H1 (cell line): ENCODE measurements at regions not wholly inside any gene's neighbourhood (a gene's known extent, or its start where the extent isn't known, plus 50 kb on each side); places are given as distances from the start of the nearest gene placed in this dataset.

Source experiments
- CTCF ChIA-PET: fragments of 300-600 bp; sonication (Branson Sonifier 250); formaldehyde crosslinking; loops from one replicate; lab custom pipeline; 2021; ENCODE audit not compliant: partially characterized antibody; lab: Charles Lee
- POLR2A ChIA-PET: fragments of 300-600 bp; sonication (Branson Sonifier 250); formaldehyde crosslinking; loops from one replicate; lab custom pipeline; 2021; ENCODE audit warnings: inconsistent platforms; ENCODE audit not compliant: partially characterized antibody; lab: Charles Lee
- DNase-seq, 2 experiments: peaks; one replicate each; pipeline versions ENCODE4 v3.0.0 to v3.0.0-alpha.2; 2010 to 2022; ENCODE audit warnings: low spot score in 2 of 2, low read depth in 1 of 2, mixed read lengths in 1 of 2
- FAIRE-seq: peaks from 2 replicates; lab custom pipeline; 2011; peaks lifted over from hg19 to GRCh38; lab: Jason Lieb, UNC
- H2AFZ ChIP-seq: 2 replicates; pipeline ENCODE4 v1.8.1; 2012; ENCODE audit warnings: low read length, inconsistent platforms
- H2AK5ac ChIP-seq: 2 replicates; pipeline ENCODE4 v1.6.1; 2013; ENCODE audit warnings: low read depth, low read length
- H2BK120ac ChIP-seq: replicated peaks from 2 replicates; pipeline ENCODE3; 2013; ENCODE audit warnings: low read depth, low read length, inconsistent platforms
- H2BK12ac ChIP-seq: 2 replicates; pipeline ENCODE4 v1.6.1; 2013; ENCODE audit warnings: low read depth, low read length
- H2BK15ac ChIP-seq: 2 replicates; pipeline ENCODE4 v1.6.1; 2013; ENCODE audit warnings: low read length
- H2BK20ac ChIP-seq: 2 replicates; pipeline ENCODE4 v1.6.1; 2013; ENCODE audit warnings: low read length
- H2BK5ac ChIP-seq: 2 replicates; pipeline ENCODE4 v1.6.1; 2013; ENCODE audit warnings: low read depth, low read length
- H3K14ac ChIP-seq: 2 replicates; pipeline ENCODE4 v1.6.1; 2013; ENCODE audit warnings: inconsistent platforms; ENCODE audit not compliant: insufficient read length
- H3K18ac ChIP-seq: 2 replicates; pipeline ENCODE4 v1.6.1; 2013; ENCODE audit warnings: low read length; ENCODE audit errors: extremely low read depth
- H3K23ac ChIP-seq: 2 replicates; pipeline ENCODE4 v1.6.1; 2013; ENCODE audit warnings: inconsistent platforms; ENCODE audit not compliant: insufficient read length
- H3K23me2 ChIP-seq: 2 replicates; pipeline ENCODE4 v1.6.1; 2013; ENCODE audit warnings: low read depth, low read length
- H3K27ac ChIP-seq: 2 replicates; pipeline ENCODE4 v1.6.1; 2011; ENCODE audit warnings: low read depth, low read length, inconsistent platforms
- H3K27me3 ChIP-seq, 4 experiments: replicated peaks in 1 of 4; 1 replicate in 1 of 4; 2 replicates in 3 of 4; pipeline versions ENCODE4 v1.6.1 to v1.8.1; 2011 to 2013; ENCODE audit warnings: low read length in 3 of 4, mild to moderate bottlenecking in 3 of 4, inconsistent platforms in 2 of 4, mixed read lengths in 2 of 4, moderate library complexity in 1 of 4; ENCODE audit not compliant: control insufficient read depth in 3 of 4, insufficient read depth in 3 of 4; ENCODE audit errors: extremely low read depth in 1 of 4
- H3K36me3 ChIP-seq, 4 experiments: 2 replicates each; pipeline versions ENCODE4 v1.6.1 to v1.8.1; 2011 to 2013; ENCODE audit warnings: mild to moderate bottlenecking in 4 of 4, low read length in 3 of 4, moderate library complexity in 2 of 4, control low read depth in 1 of 4, inconsistent platforms in 1 of 4; ENCODE audit not compliant: insufficient read depth in 4 of 4, control insufficient read depth in 2 of 4
- H3K4ac ChIP-seq: replicated peaks from 2 replicates; pipeline ENCODE3; 2013; ENCODE audit warnings: low read length, low read depth, mixed read lengths, inconsistent platforms; ENCODE audit not compliant: insufficient read length
- H3K4me1 ChIP-seq, 4 experiments: replicated peaks in 1 of 4; 1 replicate in 1 of 4; 2 replicates in 3 of 4; pipeline versions ENCODE4 v1.6.1 to v1.8.1; 2011 to 2013; ENCODE audit warnings: low read length in 3 of 4, inconsistent platforms in 2 of 4, mixed read lengths in 1 of 4; ENCODE audit not compliant: insufficient read depth in 4 of 4, control insufficient read depth in 3 of 4
- H3K4me2 ChIP-seq, 2 experiments: 2 replicates each; pipeline versions ENCODE4 v1.6.1 to v1.8.1; 2011 to 2013; ENCODE audit warnings: low read depth in 2 of 2, low read length in 2 of 2, control low read depth in 1 of 2, inconsistent platforms in 1 of 2, mild to moderate bottlenecking in 1 of 2; ENCODE audit not compliant: insufficient read depth in 1 of 2
- H3K4me3 ChIP-seq, 4 experiments: fragments of 200-600, 300-600 bp in 1 of 4; sonication (generic), shearing (Covaris generic), sonication (Bioruptor Twin) in 1 of 4; 2 replicates each; pipeline versions ENCODE4 v1.5.1 to v1.8.1; 2011 to 2016; ENCODE audit warnings: low read length in 4 of 4, low read depth in 3 of 4, control low read depth in 2 of 4, inconsistent platforms in 2 of 4, mild to moderate bottlenecking in 2 of 4, mixed read lengths in 1 of 4, moderate library complexity in 1 of 4; ENCODE audit not compliant: insufficient read depth in 2 of 4; ENCODE audit errors: extremely low read depth in 1 of 4
- H3K56ac ChIP-seq: replicated peaks from 2 replicates; pipeline ENCODE3; 2013; ENCODE audit warnings: low read depth, mild to moderate bottlenecking, mixed read lengths, low read length, inconsistent platforms; ENCODE audit not compliant: insufficient read length
- H3K79me1 ChIP-seq: 2 replicates; pipeline ENCODE4 v1.6.1; 2013; ENCODE audit warnings: low read depth, low read length, control low read depth
- H3K79me2 ChIP-seq, 2 experiments: 2 replicates each; pipeline versions ENCODE4 v1.6.1 to v1.8.1; 2012 to 2013; ENCODE audit warnings: low read length in 2 of 2, mild to moderate bottlenecking in 2 of 2, inconsistent platforms in 1 of 2; ENCODE audit not compliant: insufficient read depth in 2 of 2, control insufficient read depth in 1 of 2
- H3K9ac ChIP-seq, 4 experiments: replicated peaks in 1 of 4; 1 replicate in 1 of 4; 2 replicates in 3 of 4; pipeline versions ENCODE4 v1.6.1 to v1.8.1; 2011 to 2013; ENCODE audit warnings: low read depth in 3 of 4, low read length in 3 of 4, control low read depth in 2 of 4, mild to moderate bottlenecking in 2 of 4, moderate library complexity in 2 of 4, inconsistent platforms in 1 of 4; ENCODE audit errors: extremely low read depth in 1 of 4
- H3K9me3 ChIP-seq, 2 experiments: 2 replicates each; pipeline versions ENCODE4 v1.6.1 to v1.8.1; 2012 to 2013; ENCODE audit warnings: mild to moderate bottlenecking in 2 of 2, moderate library complexity in 2 of 2, control low read depth in 1 of 2, inconsistent platforms in 1 of 2, low read depth in 1 of 2, low read length in 1 of 2, mixed read lengths in 1 of 2; ENCODE audit not compliant: insufficient read depth in 2 of 2
- H4K20me1 ChIP-seq, 2 experiments: replicated peaks in 1 of 2; 2 replicates each; pipeline versions ENCODE3 to v1.8.1; 2011 to 2013; ENCODE audit warnings: inconsistent platforms in 2 of 2, low read length in 2 of 2, mild to moderate bottlenecking in 1 of 2; ENCODE audit not compliant: insufficient read depth in 2 of 2, control insufficient read depth in 1 of 2
- H4K5ac ChIP-seq: 2 replicates; pipeline ENCODE4 v1.6.1; 2013; ENCODE audit warnings: low read length, low read depth, mixed read lengths, inconsistent platforms; ENCODE audit not compliant: insufficient read length
- H4K8ac ChIP-seq: 2 replicates; pipeline ENCODE4 v1.8.0; 2013; ENCODE audit warnings: mild to moderate bottlenecking, moderate library complexity, low read length, inconsistent platforms; ENCODE audit not compliant: insufficient read depth; ENCODE audit errors: extremely low read depth
- H4K91ac ChIP-seq: replicated peaks from 2 replicates; pipeline ENCODE3; 2013; ENCODE audit warnings: low read length, mixed read lengths, inconsistent platforms; ENCODE audit not compliant: insufficient read length
- ATF3 ChIP-seq: IDR thresholded peaks from 2 replicates; pipeline ENCODE4 v1.6.1; 2011; ENCODE audit warnings: low read depth, mild to moderate bottlenecking, low read length; ENCODE audit not compliant: insufficient read depth
- CTCF ChIP-seq, 3 experiments: IDR thresholded peaks; 1 replicate in 2 of 3; 2 replicates in 1 of 3; pipeline versions ENCODE4 v1.5.1 to v1.6.1; 2011; ENCODE audit warnings: low read length in 3 of 3, mild to moderate bottlenecking in 3 of 3, inconsistent platforms in 2 of 3, low read depth in 1 of 3, moderate library complexity in 1 of 3; ENCODE audit not compliant: insufficient read depth in 1 of 3; ENCODE audit errors: control extremely low read depth in 1 of 3
- FOSL1 ChIP-seq: IDR thresholded peaks from 2 replicates; pipeline ENCODE4 v1.6.1; 2011; ENCODE audit warnings: mild to moderate bottlenecking, low read depth, low read length, moderate library complexity; ENCODE audit not compliant: insufficient read depth
- KDM4A ChIP-seq: IDR thresholded peaks from one replicate; pipeline ENCODE4 v1.7.1; 2012; ENCODE audit warnings: low read depth, mild to moderate bottlenecking, moderate library complexity, low read length, inconsistent platforms; ENCODE audit not compliant: severe bottlenecking
- KDM5A ChIP-seq: fragments of 200-600 bp; IDR thresholded peaks from 2 replicates; pipeline ENCODE4 v1.7.1; 2012; ENCODE audit warnings: mild to moderate bottlenecking, low read length, inconsistent platforms, mixed read lengths
- PHF8 ChIP-seq: fragments of 200-600 bp; sonication (generic); conservative IDR thresholded peaks from 2 replicates; pipeline ENCODE4 v1.7.1; 2012; ENCODE audit warnings: low read depth, mild to moderate bottlenecking, inconsistent platforms, low read length, moderate library complexity
- POLR2AphosphoS5 ChIP-seq: IDR thresholded peaks from 2 replicates; pipeline ENCODE4 v1.6.1; 2011; ENCODE audit warnings: low read depth, low read length
- RFX5 ChIP-seq: IDR thresholded peaks from 2 replicates; pipeline ENCODE4 v1.6.1; 2011; ENCODE audit warnings: low read depth, low read length, improper control_type of control experiment, borderline replicate concordance
- RNF2 ChIP-seq: fragments of 200-900, 300-1000 bp; sonication (generic); IDR thresholded peaks from 2 replicates; pipeline ENCODE4 v1.7.1; 2016; ENCODE audit warnings: borderline replicate concordance, low read depth, mild to moderate bottlenecking, antibody characterized with exemption, low read length; ENCODE audit not compliant: poor library complexity, severe bottlenecking; ENCODE audit errors: missing control alignments
- SIN3A ChIP-seq, 2 experiments: IDR thresholded peaks in 1 of 2; conservative IDR thresholded peaks in 1 of 2; 2 replicates each; pipeline ENCODE4 v1.6.1; 2011 to 2012; ENCODE audit warnings: low read length in 2 of 2, improper control_type of control experiment in 1 of 2, low read depth in 1 of 2, mild to moderate bottlenecking in 1 of 2
- TCF12 ChIP-seq: IDR thresholded peaks from 2 replicates; pipeline ENCODE4 v1.6.1; 2011; ENCODE audit warnings: low read depth, mild to moderate bottlenecking, low read length
- WGBS, 2 experiments: shearing (Covaris generic) in 1 of 2; methylation state at CpG; one replicate each; pipeline versions ENCODE4 v1.1.6 to v1.1.7; 2013 to 2015; ENCODE audit warnings: low lambda C conversion rate in 2 of 2, mixed read lengths in 2 of 2, inconsistent platforms in 1 of 2, low coverage in 1 of 2, missing lambda C conversion rate in 1 of 2; ENCODE audit not compliant: insufficient replicate concordance in 2 of 2, insufficient coverage in 1 of 2, insufficient read length in 1 of 2; ENCODE audit errors: extremely low coverage in 1 of 2, missing lambda C conversion rate in 1 of 2; 5-methylcytosine and 5-hydroxymethylcytosine counted together

- Histone ChIP-seq H2BK15ac (no peak overlapping the region), H3K23me2 (peaks cover 2% of the 10 kb centered on the region; the same call in 1 of the 2 replicates), H3K18ac (no peak overlapping the region), H3K36me3 (no peaks in the 10 kb centered on the region), H2BK12ac (no peak overlapping the region), H2AK5ac (no peak overlapping the region), H3K23ac (no peak overlapping the region), H3K9ac (no peak overlapping the region), H3K4me1 (no peaks in the 10 kb centered on the region), H2AFZ (no peak overlapping the region), H4K91ac (no peak overlapping the region), H3K56ac (no peak overlapping the region), H4K20me1 (no peaks in the 10 kb centered on the region), H3K4me3 (no peak overlapping the region), H4K5ac (no peak overlapping the region), H3K9me3 (no peaks in the 10 kb centered on the region), H3K27ac (no peak overlapping the region), H2BK20ac (no peak overlapping the region), H3K4ac (no peak overlapping the region), H2BK5ac (no peak overlapping the region), H2BK120ac (no peak overlapping the region), H3K79me1 (no peaks in the 10 kb centered on the region), H3K79me2 (no peaks in the 10 kb centered on the region), H4K8ac (no peak overlapping the region), H3K4me2 (no peak overlapping the region), H3K14ac (no peak overlapping the region), H3K27me3 (no peaks in the 10 kb centered on the region)
- DNase-seq: no peak
- TF ChIP-seq KDM5A (no peak), POLR2AphosphoS5 (no peak), FOSL1 (no peak), PHF8 (no peak), RNF2 (no peak), TCF12 (no peak), ATF3 (no peak), CTCF (IDR thresholded peaks at IDR 0.05; ENCODE audit: control extremely low read depth in 1 of 3, insufficient read depth in 1 of 3, low read depth in 1 of 3, low read length in 3 of 3) (no peak), SIN3A (conservative IDR thresholded peaks at IDR 0.05 in 1 of 2, IDR thresholded peaks at IDR 0.05 in 1 of 2; ENCODE audit: low read depth in 1 of 2, low read length in 2 of 2) (no peak), KDM4A (no peak), RFX5 (no peak)
- FAIRE-seq: no peak
- ChIA-PET POLR2A (no interaction called here), CTCF (no interaction called here)
- WGBS, 2 experiments: 89% methylated on average over 2 of the region's 2 CpGs; no CpG with 5 or more reads in 1 of the 2 experiments
Measured at GRCh38 chr2:198664321-198664720, 793.4 kb downstream of the SATB2 start.
